ENCODE measurements at regions not wholly inside any gene's neighbourhood (a gene's known extent, or its start where the extent isn't known, plus 50 kb on each side); places are given as distances from the start of the nearest gene placed in this dataset.
A peak's percentile ranks its signal among the peaks of the same experiment; 100 is the strongest.

- DNase-seq (ENCODE audit: low spot score), result no peak
These were observed 1508.7 kb upstream of the TMEFF2 start for GRCh38 chr2:193703411-193703810.

GRCh38 chr2:193701484-193701883 is 1506.8 kb upstream of the TMEFF2 start:
- no peak for DNase-seq (ENCODE audit: low spot score)

GRCh38 chr2:193695367-193695766 is 1500.6 kb upstream of the TMEFF2 start:
- DNase-seq (ENCODE audit: low spot score), result peak; percentile 31

- no peak for DNase-seq (ENCODE audit: low spot score)
These were observed 1499.0 kb upstream of the TMEFF2 start for GRCh38 chr2:193693758-193694157.

GRCh38 chr2:193690572-193690971 is 1495.8 kb upstream of the TMEFF2 start:
- no peak for DNase-seq (ENCODE audit: low spot score)

GRCh38 chr2:193687195-193687594 is 1492.5 kb upstream of the TMEFF2 start:
- DNase-seq (ENCODE audit: low spot score), result no peak

GRCh38 chr2:193679847-193680246 is 1485.1 kb upstream of the TMEFF2 start:
- no peak for DNase-seq (ENCODE audit: low spot score)

- DNase-seq (ENCODE audit: low spot score), result no peak
These were observed 1475.7 kb upstream of the TMEFF2 start for GRCh38 chr2:193670478-193670877.

GRCh38 chr2:193668557-193669323 is 1474.0 kb upstream of the TMEFF2 start:
- DNase-seq (ENCODE audit: low spot score), result no peak

GRCh38 chr2:193627927-193628272 is 1433.2 kb upstream of the TMEFF2 start:
- no peak for DNase-seq (ENCODE audit: low spot score)

GRCh38 chr2:193627187-193627926 is 1432.6 kb upstream of the TMEFF2 start:
- no peak for DNase-seq (ENCODE audit: low spot score)

- DNase-seq (ENCODE audit: low spot score), result no peak
These were observed 1413.7 kb upstream of the TMEFF2 start for GRCh38 chr2:193608451-193608850.

- no peak for DNase-seq (ENCODE audit: low spot score)
These were observed 1396.1 kb upstream of the TMEFF2 start for GRCh38 chr2:193590831-193591230.

GRCh38 chr2:193584522-193584938 is 1389.8 kb upstream of the TMEFF2 start:
- peak; percentile 3 for DNase-seq (ENCODE audit: low spot score)

GRCh38 chr2:193583638-193584400 is 1389.1 kb upstream of the TMEFF2 start:
- no peak for DNase-seq (ENCODE audit: low spot score)

GRCh38 chr2:193581807-193582206 is 1387.1 kb upstream of the TMEFF2 start:
- peak; percentile 1 for DNase-seq (ENCODE audit: low spot score)

- DNase-seq (ENCODE audit: low spot score), result no peak
These were observed 1385.6 kb upstream of the TMEFF2 start for GRCh38 chr2:193580176-193580950.

- DNase-seq (ENCODE audit: low spot score), result no peak
These were observed 1372.2 kb upstream of the TMEFF2 start for GRCh38 chr2:193566886-193567285.

- DNase-seq (ENCODE audit: low spot score), result no peak
These were observed 1371.5 kb upstream of the TMEFF2 start for GRCh38 chr2:193566276-193566675.

- no peak for DNase-seq (ENCODE audit: low spot score)
These were observed 1367.3 kb upstream of the TMEFF2 start for GRCh38 chr2:193562031-193562430.

- no peak for DNase-seq (ENCODE audit: low spot score)
These were observed 1366.3 kb upstream of the TMEFF2 start for GRCh38 chr2:193561054-193561453.

Measured in SW480 (cell line).